ENCODE measurements at regions not wholly inside any gene's neighbourhood (a gene's known extent, or its start where the extent isn't known, plus 50 kb on each side); places are given as distances from the start of the nearest gene placed in this dataset.
A peak's percentile ranks its signal among the peaks of the same experiment; 100 is the strongest.
"Not testable (repeated sequence)": the region's sequence is repeated elsewhere in the genome, so short reads cannot be mapped to it uniquely, and the experiment has no call there.

GRCh38 chr9:31588006-31588405 lies 796.4 kb upstream of the ACO1 start:
- no peak for DNase-seq

- no peak for DNase-seq
Observed at GRCh38 chr9:31588756-31589155, 795.7 kb upstream of the ACO1 start.

- DNase-seq: no peak
Observed at GRCh38 chr9:31590091-31590490, 794.4 kb upstream of the ACO1 start.

GRCh38 chr9:31597086-31597485 lies 787.4 kb upstream of the ACO1 start:
- not testable (repeated sequence) for DNase-seq

GRCh38 chr9:31597977-31598376 lies 786.5 kb upstream of the ACO1 start:
- DNase-seq: peak; percentile 93

- no peak for DNase-seq
Observed at GRCh38 chr9:31601666-31602065, 782.8 kb upstream of the ACO1 start.

GRCh38 chr9:31604531-31604930 lies 779.9 kb upstream of the ACO1 start:
- DNase-seq: no peak

- no peak for DNase-seq
Observed at GRCh38 chr9:31605164-31605563, 779.3 kb upstream of the ACO1 start.

- no peak for DNase-seq
Observed at GRCh38 chr9:31606678-31607077, 777.8 kb upstream of the ACO1 start.

- no peak for DNase-seq
Observed at GRCh38 chr9:31608416-31608815, 776.0 kb upstream of the ACO1 start.

GRCh38 chr9:31608881-31609280 lies 775.6 kb upstream of the ACO1 start:
- no peak for DNase-seq

GRCh38 chr9:31612336-31613030 lies 772.0 kb upstream of the ACO1 start:
- DNase-seq: peak; percentile 19

GRCh38 chr9:31615966-31616365 lies 768.5 kb upstream of the ACO1 start:
- DNase-seq: no peak

- DNase-seq: no peak
Observed at GRCh38 chr9:31623511-31623910, 760.9 kb upstream of the ACO1 start.

- DNase-seq: no peak
Observed at GRCh38 chr9:31629292-31629691, 755.2 kb upstream of the ACO1 start.

- no peak for DNase-seq
Observed at GRCh38 chr9:31637265-31637664, 747.2 kb upstream of the ACO1 start.

- no peak for DNase-seq
Observed at GRCh38 chr9:31637861-31638260, 746.6 kb upstream of the ACO1 start.

- no peak for DNase-seq
Observed at GRCh38 chr9:31639451-31639850, 745.0 kb upstream of the ACO1 start.

- no peak for DNase-seq
Observed at GRCh38 chr9:31669311-31669710, 715.1 kb upstream of the ACO1 start.

GRCh38 chr9:31671011-31671410 lies 713.4 kb upstream of the ACO1 start:
- no peak for DNase-seq

GRCh38 chr9:31674264-31674663 lies 710.2 kb upstream of the ACO1 start:
- no peak for DNase-seq

- DNase-seq: no peak
Observed at GRCh38 chr9:31677415-31677814, 707.0 kb upstream of the ACO1 start.

GRCh38 chr9:31677877-31678276 lies 706.6 kb upstream of the ACO1 start:
- no peak for DNase-seq

GRCh38 chr9:31683116-31683515 lies 701.3 kb upstream of the ACO1 start:
- DNase-seq: no peak

- no peak for DNase-seq
Observed at GRCh38 chr9:31697956-31698355, 686.5 kb upstream of the ACO1 start.
